Upper lobe of right lung (tissue), 1 donor: ENCODE measurements at regions not wholly inside any gene's neighbourhood (a gene's known extent, or its start where the extent isn't known, plus 50 kb on each side); places are given as distances from the start of the nearest gene placed in this dataset.

Source experiments
- ATAC-seq: fragments of 200-7000 bp; cut with Tn5 transposase; one replicate; pipeline ENCODE4 v1.9.1; 2020; ENCODE audit warnings: mild to moderate bottlenecking, moderate library complexity
- DNase-seq: peaks from one replicate; pipeline ENCODE4 v3.0.0-alpha.2; 2020
- H3K27ac ChIP-seq: fragments of 200-600 bp; one replicate; pipeline ENCODE4 v1.8.0; 2022
- H3K27me3 ChIP-seq: fragments of 200-600 bp; one replicate; pipeline ENCODE4 v1.8.0; 2022; ENCODE audit warnings: mild to moderate bottlenecking
- H3K36me3 ChIP-seq: fragments of 200-600 bp; one replicate; pipeline ENCODE4 v1.8.0; 2022
- H3K4me1 ChIP-seq: fragments of 200-600 bp; one replicate; pipeline ENCODE4 v1.8.0; 2022
- H3K4me3 ChIP-seq: fragments of 200-600 bp; one replicate; pipeline ENCODE4 v1.8.0; 2022; ENCODE audit warnings: mild to moderate bottlenecking
- H3K9me3 ChIP-seq: fragments of 200-600 bp; one replicate; pipeline ENCODE4 v1.8.0; 2022
- CTCF ChIP-seq: fragments of 200-600 bp; IDR thresholded peaks from one replicate; pipeline ENCODE4 v1.8.0; 2022; ENCODE audit warnings: antibody characterized with exemption
- intact Hi-C: fragments of 100-400 bp; cut with DNase I; formaldehyde crosslinking; loops from one replicate; pipeline ENCODE4 v1.11.0; 2022
- donor health status: DM: no; HTN: yes; CAD: no; lungs with severe emphysema.

DNA sequence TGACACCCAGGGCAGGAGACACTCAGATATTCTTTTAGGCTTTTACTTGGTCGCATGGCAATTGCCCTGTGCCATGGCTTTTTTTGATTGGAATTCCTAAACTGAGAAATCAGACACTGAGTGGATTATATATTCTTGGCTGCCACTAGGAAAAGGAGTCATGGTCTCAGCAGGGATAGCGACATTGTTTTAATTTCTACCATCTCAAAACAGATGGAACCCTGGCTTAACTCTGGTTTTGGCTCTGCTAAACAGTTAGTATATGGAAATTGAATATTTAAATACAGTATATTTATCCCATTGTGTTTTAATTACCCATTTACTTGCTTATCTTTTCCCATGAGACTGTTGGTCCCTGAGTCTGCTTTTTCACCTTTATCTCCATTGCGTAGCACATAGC, 84.0 kb downstream of the DACT1 start:
- no peaks in the 10 kb centered on the region for H3K36me3 ChIP-seq
- DNase-seq, result no peak
- no peak for ATAC-seq
- H3K27ac ChIP-seq, result no peak overlapping the region
- peaks cover 5% of the 10 kb centered on the region for H3K4me1 ChIP-seq
- no peaks in the 10 kb centered on the region for H3K9me3 ChIP-seq
- intact Hi-C loops, result no loop called here
- no peaks in the 10 kb centered on the region for H3K27me3 ChIP-seq
- no peak for TF ChIP-seq CTCF
- no peak overlapping the region for H3K4me3 ChIP-seq

GRCh38 chr14:58722441-58722840, 84.7 kb downstream of the DACT1 start:
- no peak for TF ChIP-seq CTCF
- Histone ChIP-seq H3K36me3 (no peaks in the 10 kb centered on the region), H3K4me1 (no peaks in the 10 kb centered on the region), H3K9me3 (no peaks in the 10 kb centered on the region), H3K27ac (no peak overlapping the region), H3K4me3 (no peak overlapping the region), H3K27me3 (no peaks in the 10 kb centered on the region)
- intact Hi-C loops, result no loop called here
- ATAC-seq (no peak), DNase-seq (no peak)

DNA sequence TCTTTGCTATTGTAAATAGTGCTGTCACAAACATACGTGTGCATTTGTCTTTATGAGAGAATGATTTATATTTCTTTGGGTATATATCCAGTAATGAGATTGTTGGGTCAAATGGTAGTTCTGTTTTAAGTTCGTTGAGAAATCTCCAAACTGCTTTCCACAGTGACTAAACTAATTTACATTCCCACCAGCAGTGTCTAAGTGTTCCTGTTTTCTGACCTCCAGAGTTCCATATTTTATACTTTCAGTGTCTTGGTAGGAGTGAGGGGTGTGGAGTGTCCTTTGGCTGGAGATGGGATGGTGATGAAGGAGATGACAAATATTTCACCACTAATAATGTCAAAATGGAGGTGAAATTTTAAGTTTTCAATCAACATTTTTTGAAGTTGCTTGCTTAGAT, 86.4 kb downstream of the DACT1 start:
- no peaks in the 10 kb centered on the region for H3K36me3 ChIP-seq
- ATAC-seq, result no peak
- no peak for DNase-seq
- H3K9me3 ChIP-seq, result no peaks in the 10 kb centered on the region
- intact Hi-C loops, result no loop called here
- H3K27ac ChIP-seq, result no peak overlapping the region
- H3K27me3 ChIP-seq, result no peaks in the 10 kb centered on the region
- no peak overlapping the region for H3K4me3 ChIP-seq
- no peaks in the 10 kb centered on the region for H3K4me1 ChIP-seq
- no peak for TF ChIP-seq CTCF

DNA sequence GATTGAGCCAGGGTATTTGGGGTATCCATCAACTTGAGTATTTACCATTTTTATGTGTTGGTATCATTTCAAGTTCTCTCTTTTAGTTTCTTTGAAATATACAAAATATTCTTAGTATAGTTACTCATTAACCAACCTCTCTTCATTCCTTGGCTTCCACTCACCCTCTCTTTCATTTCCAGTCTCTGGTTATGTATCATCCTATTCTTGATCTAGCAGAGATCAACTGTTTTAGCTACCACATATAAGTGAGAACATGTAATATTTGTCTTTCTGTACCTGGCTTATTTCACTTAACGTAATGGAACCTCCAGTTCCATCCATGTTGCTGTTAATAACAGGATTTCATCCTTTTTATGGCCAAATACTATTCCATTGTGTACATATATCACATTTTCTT, 86.9 kb downstream of the DACT1 start:
- no peak for DNase-seq
- H3K4me3 ChIP-seq, result no peak overlapping the region
- H3K27me3 ChIP-seq, result no peaks in the 10 kb centered on the region
- no peak for TF ChIP-seq CTCF
- ATAC-seq, result no peak
- intact Hi-C loops, result no loop called here
- H3K36me3 ChIP-seq, result no peaks in the 10 kb centered on the region
- no peaks in the 10 kb centered on the region for H3K9me3 ChIP-seq
- no peak overlapping the region for H3K27ac ChIP-seq
- no peaks in the 10 kb centered on the region for H3K4me1 ChIP-seq

- no peak overlapping the region for H3K4me3 ChIP-seq
- ATAC-seq (no peak), DNase-seq (no peak)
- no peaks in the 10 kb centered on the region for H3K4me1 ChIP-seq
- no peaks in the 10 kb centered on the region for H3K9me3 ChIP-seq
- no peak overlapping the region for H3K27ac ChIP-seq
- TF ChIP-seq CTCF, result no peak
- H3K27me3 ChIP-seq, result no peaks in the 10 kb centered on the region
- no peaks in the 10 kb centered on the region for H3K36me3 ChIP-seq
- intact Hi-C loops, result no loop called here
Measured at GRCh38 chr14:58725226-58725625, 87.5 kb downstream of the DACT1 start.

- no peak for ATAC-seq
- Histone ChIP-seq H3K9me3 (no peaks in the 10 kb centered on the region), H3K36me3 (no peaks in the 10 kb centered on the region), H3K27ac (no peak overlapping the region), H3K4me1 (no peaks in the 10 kb centered on the region), H3K27me3 (no peaks in the 10 kb centered on the region), H3K4me3 (no peak overlapping the region)
- DNase-seq, result no peak
- no peak for TF ChIP-seq CTCF
- intact Hi-C loops, result no loop called here
Measured at GRCh38 chr14:58725871-58726270, 88.1 kb downstream of the DACT1 start.
